SK-N-MC (cell line): ENCODE measurements at regions not wholly inside any gene's neighbourhood (a gene's known extent, or its start where the extent isn't known, plus 50 kb on each side); places are given as distances from the start of the nearest gene placed in this dataset.

Experiments
- EZH2 ChIP-seq: fragments of 200-600 bp; sonication (generic); IDR thresholded peaks from one replicate; pipeline ENCODE4 v1.6.1; 2017; ENCODE audit warnings: antibody characterized with exemption
- POLR2AphosphoS5 ChIP-seq: IDR thresholded peaks from 2 replicates; pipeline ENCODE4 v1.6.1; 2012; ENCODE audit warnings: mild to moderate bottlenecking, low read depth, low read length, borderline replicate concordance

- TF ChIP-seq POLR2AphosphoS5 (no peak), EZH2 (no peak)
Measured at GRCh38 chr2:165016772-165017411, 61.6 kb upstream of the SLC38A11 start.
